H9 (cell line): ENCODE measurements at regions not wholly inside any gene's neighbourhood (a gene's known extent, or its start where the extent isn't known, plus 50 kb on each side); places are given as distances from the start of the nearest gene placed in this dataset.

Source experiments
- DNase-seq: peaks from one replicate; pipeline ENCODE4 v3.0.0-alpha.2; 2017
- H2AFZ ChIP-seq: one replicate; pipeline ENCODE4 v1.6.1; 2013; ENCODE audit warnings: mild to moderate bottlenecking, low read length, control low read depth, moderate library complexity
- H2AK5ac ChIP-seq: 2 replicates; pipeline ENCODE4 v1.6.1; 2013; ENCODE audit warnings: low read length, control low read depth, mixed read lengths; ENCODE audit not compliant: insufficient read length
- H2BK120ac ChIP-seq: one replicate; pipeline ENCODE4 v1.6.1; 2013; ENCODE audit warnings: low read depth, mild to moderate bottlenecking, low read length, control low read depth, inconsistent platforms; ENCODE audit not compliant: poor library complexity, severe bottlenecking
- H2BK12ac ChIP-seq: 2 replicates; pipeline ENCODE4 v1.6.1; 2013; ENCODE audit warnings: low read length, control low read depth, mixed read lengths, low read depth; ENCODE audit not compliant: insufficient read length
- H2BK15ac ChIP-seq: 2 replicates; pipeline ENCODE4 v1.6.1; 2013; ENCODE audit warnings: low read depth, low read length, control low read depth
- H2BK20ac ChIP-seq: one replicate; pipeline ENCODE4 v1.6.1; 2013; ENCODE audit warnings: low read depth, mild to moderate bottlenecking, low read length, control low read depth, inconsistent platforms; ENCODE audit not compliant: poor library complexity, severe bottlenecking
- H2BK5ac ChIP-seq: 2 replicates; pipeline ENCODE4 v1.6.1; 2013; ENCODE audit warnings: low read length, control low read depth, mixed read lengths; ENCODE audit not compliant: insufficient read length
- H3K14ac ChIP-seq: 2 replicates; pipeline ENCODE4 v1.6.1; 2013; ENCODE audit warnings: low read length, control low read depth; ENCODE audit not compliant: insufficient read depth
- H3K18ac ChIP-seq: 2 replicates; pipeline ENCODE4 v1.6.1; 2013; ENCODE audit warnings: low read depth, mild to moderate bottlenecking, mixed read lengths, low read length, control low read depth; ENCODE audit not compliant: insufficient read length
- H3K23ac ChIP-seq: 2 replicates; pipeline ENCODE4 v1.6.1; 2013; ENCODE audit warnings: low read length, control low read depth, mixed read lengths, low read depth; ENCODE audit not compliant: insufficient read length
- H3K23me2 ChIP-seq: 2 replicates; pipeline ENCODE4 v1.6.1; 2013; ENCODE audit warnings: low read depth, mild to moderate bottlenecking, mixed read lengths, low read length, control low read depth; ENCODE audit not compliant: insufficient read length, poor library complexity, severe bottlenecking
- H3K27ac ChIP-seq: 2 replicates; pipeline ENCODE4 v1.5.1; 2013; ENCODE audit warnings: low read length, control low read depth, mixed read lengths, low read depth; ENCODE audit not compliant: insufficient read length
- H3K27me3 ChIP-seq: 2 replicates; pipeline ENCODE4 v1.6.1; 2013; ENCODE audit warnings: low read length, control low read depth, inconsistent platforms; ENCODE audit not compliant: insufficient read depth
- H3K4ac ChIP-seq: 2 replicates; pipeline ENCODE4 v1.6.1; 2013; ENCODE audit warnings: low read depth, mild to moderate bottlenecking, control low read depth, inconsistent platforms, low read length, moderate library complexity
- H3K4me1 ChIP-seq: 2 replicates; pipeline ENCODE4 v1.6.1; 2013; ENCODE audit warnings: low read length, control low read depth, inconsistent platforms; ENCODE audit not compliant: insufficient read depth
- H3K4me2 ChIP-seq: 2 replicates; pipeline ENCODE4 v1.6.1; 2013; ENCODE audit warnings: low read length, control low read depth, mixed read lengths; ENCODE audit not compliant: insufficient read length, insufficient read depth
- H3K56ac ChIP-seq: 2 replicates; pipeline ENCODE4 v1.6.1; 2013; ENCODE audit warnings: low read depth, mild to moderate bottlenecking, mixed read lengths, low read length, control low read depth; ENCODE audit not compliant: insufficient read length
- H3K79me1 ChIP-seq: 2 replicates; pipeline ENCODE4 v1.6.1; 2013; ENCODE audit warnings: low read depth, mild to moderate bottlenecking, moderate library complexity, low read length, control low read depth, inconsistent platforms; ENCODE audit not compliant: insufficient read depth, poor library complexity, severe bottlenecking
- H3K79me2 ChIP-seq: 2 replicates; pipeline ENCODE4 v1.6.1; 2013; ENCODE audit warnings: low read length, control low read depth, inconsistent platforms; ENCODE audit not compliant: insufficient read depth
- H3K9ac ChIP-seq: 2 replicates; pipeline ENCODE4 v1.6.1; 2013; ENCODE audit warnings: low read length, control low read depth, mixed read lengths; ENCODE audit not compliant: insufficient read length; ENCODE audit errors: extremely low read depth
- H3K9me3 ChIP-seq: one replicate; pipeline ENCODE4 v1.6.1; 2013; ENCODE audit warnings: low read depth, low read length, inconsistent platforms; ENCODE audit not compliant: control insufficient read depth
- H3T11ph ChIP-seq: one replicate; pipeline ENCODE4 v1.6.1; 2013; ENCODE audit warnings: mild to moderate bottlenecking, low read length, control low read depth, inconsistent platforms
- H4K20me1 ChIP-seq: one replicate; pipeline ENCODE4 v1.6.1; 2013; ENCODE audit not compliant: control insufficient read depth, insufficient read length, insufficient read depth
- H4K5ac ChIP-seq: 2 replicates; pipeline ENCODE4 v1.6.1; 2013; ENCODE audit warnings: low read depth, mild to moderate bottlenecking, mixed read lengths, low read length, control low read depth; ENCODE audit not compliant: insufficient read length
- H4K8ac ChIP-seq: replicated peaks from 2 replicates; pipeline ENCODE4 v1.6.1; 2013; ENCODE audit warnings: low read length, control low read depth, mixed read lengths, low read depth; ENCODE audit not compliant: insufficient read length
- H4K91ac ChIP-seq: 2 replicates; pipeline ENCODE4 v1.6.1; 2013; ENCODE audit warnings: low read depth, mild to moderate bottlenecking, moderate library complexity, mixed read lengths, low read length, control low read depth; ENCODE audit not compliant: insufficient read length
- H3K27ac Mint-ChIP-seq, 3 experiments: 2 replicates in 2 of 3; 3 replicates in 1 of 3; pipeline ENCODE4 v1.8.0; 2020 to 2021; ENCODE audit warnings: mixed read lengths in 3 of 3, mild to moderate bottlenecking in 1 of 3, moderate library complexity in 1 of 3
- H3K27me3 Mint-ChIP-seq: 2 replicates; pipeline ENCODE4 v1.8.0; 2021; ENCODE audit warnings: low read depth, mild to moderate bottlenecking, moderate library complexity, mixed read lengths
- H3K36me3 Mint-ChIP-seq, 3 experiments: 2 replicates in 2 of 3; 3 replicates in 1 of 3; pipeline ENCODE4 v1.8.0; 2020 to 2021; ENCODE audit warnings: low read depth in 3 of 3, mixed read lengths in 3 of 3; ENCODE audit not compliant: insufficient read depth in 1 of 3
- H3K4me1 Mint-ChIP-seq, 2 experiments: 2 replicates each; pipeline ENCODE4 v1.8.0; 2020; ENCODE audit warnings: mixed read lengths in 2 of 2
- H3K4me3 Mint-ChIP-seq, 2 experiments: 2 replicates in 1 of 2; 3 replicates in 1 of 2; pipeline ENCODE4 v1.8.0; 2020 to 2021; ENCODE audit warnings: mild to moderate bottlenecking in 2 of 2, mixed read lengths in 2 of 2, moderate library complexity in 1 of 2
- H3K9me3 Mint-ChIP-seq, 2 experiments: 2 replicates in 1 of 2; 3 replicates in 1 of 2; pipeline ENCODE4 v1.8.0; 2020; ENCODE audit warnings: mild to moderate bottlenecking in 2 of 2, mixed read lengths in 2 of 2, moderate library complexity in 1 of 2
- WGBS: extraction: QIAGEN DNeasy Blood & Tissue Kit; methylation state at CpG from one replicate; pipeline ENCODE4 v1.1.7; 2013; ENCODE audit warnings: missing lambda C conversion rate, low lambda C conversion rate, mixed read lengths; ENCODE audit not compliant: insufficient read length; ENCODE audit errors: extremely low coverage; 5-methylcytosine and 5-hydroxymethylcytosine counted together
- TF ChIP-seq, protein P1 (sequence below): fragments of 200-600 bp; sonication (generic); conservative IDR thresholded peaks from 3 replicates; pipeline ENCODE4 v1.8.0; 2021; ENCODE audit warnings: antibody characterized with exemption, mild to moderate bottlenecking

DNA sequence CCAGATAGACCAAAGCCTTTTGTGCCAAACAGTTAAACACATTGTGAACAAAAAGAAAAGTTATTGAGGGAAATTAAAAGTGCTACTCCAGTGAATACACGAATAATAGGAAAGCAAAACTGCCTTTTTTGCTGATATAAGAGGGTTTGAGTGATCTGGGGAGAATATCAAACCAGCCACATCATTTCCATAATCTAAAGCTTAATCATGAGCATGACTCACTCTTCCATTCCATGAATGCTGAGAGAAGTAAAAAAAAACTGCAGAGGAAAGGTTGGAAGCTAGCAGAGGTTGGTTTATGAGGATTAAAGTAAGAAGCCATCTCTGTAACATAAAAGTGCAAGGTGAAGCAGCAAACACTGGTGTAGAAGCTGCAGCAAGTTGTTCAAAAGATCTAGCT lies 350.6 kb upstream of the NCAM2 start:
- H3K4ac ChIP-seq = no peak overlapping the region
- no peaks in the 10 kb centered on the region for H3K27me3 ChIP-seq
- H3K23ac ChIP-seq = no peak overlapping the region
- no peak overlapping the region for H2BK120ac ChIP-seq
- H2AFZ ChIP-seq = no peak overlapping the region
- no peaks in the 10 kb centered on the region for H3K4me1 ChIP-seq
- no peak overlapping the region for H4K8ac ChIP-seq
- H2AK5ac ChIP-seq = no peak overlapping the region
- H2BK15ac ChIP-seq = no peak overlapping the region
- no peak for DNase-seq
- H3K56ac ChIP-seq = no peak overlapping the region
- no peak overlapping the region for H2BK20ac ChIP-seq
- H3K9me3 ChIP-seq = peaks cover 14% of the 10 kb centered on the region
- Mint-ChIP-seq H3K4me1 (peaks cover 3 to 6% of the 10 kb centered on the region in 2 experiments; a peak in 1 of 4 replicates), H3K27ac (no peak overlapping the region), H3K4me3 (no peak overlapping the region), H3K9me3 (peaks cover 10 to 14% of the 10 kb centered on the region in 2 experiments; a peak in 3 of 5 replicates), H3K27me3 (no peaks in the 10 kb centered on the region), H3K36me3 (peaks cover 2 to 13% (median 9%) of the 10 kb centered on the region in 3 experiments; a peak in 6 of 7 replicates)
- no peak overlapping the region for H4K5ac ChIP-seq
- H3K18ac ChIP-seq = no peak overlapping the region
- H4K20me1 ChIP-seq = no peaks in the 10 kb centered on the region
- no peak overlapping the region for H3K4me2 ChIP-seq
- H3T11ph ChIP-seq = no peak overlapping the region
- H3K14ac ChIP-seq = no peak overlapping the region
- no peak overlapping the region for H2BK12ac ChIP-seq
- TF ChIP-seq, protein P1, sequence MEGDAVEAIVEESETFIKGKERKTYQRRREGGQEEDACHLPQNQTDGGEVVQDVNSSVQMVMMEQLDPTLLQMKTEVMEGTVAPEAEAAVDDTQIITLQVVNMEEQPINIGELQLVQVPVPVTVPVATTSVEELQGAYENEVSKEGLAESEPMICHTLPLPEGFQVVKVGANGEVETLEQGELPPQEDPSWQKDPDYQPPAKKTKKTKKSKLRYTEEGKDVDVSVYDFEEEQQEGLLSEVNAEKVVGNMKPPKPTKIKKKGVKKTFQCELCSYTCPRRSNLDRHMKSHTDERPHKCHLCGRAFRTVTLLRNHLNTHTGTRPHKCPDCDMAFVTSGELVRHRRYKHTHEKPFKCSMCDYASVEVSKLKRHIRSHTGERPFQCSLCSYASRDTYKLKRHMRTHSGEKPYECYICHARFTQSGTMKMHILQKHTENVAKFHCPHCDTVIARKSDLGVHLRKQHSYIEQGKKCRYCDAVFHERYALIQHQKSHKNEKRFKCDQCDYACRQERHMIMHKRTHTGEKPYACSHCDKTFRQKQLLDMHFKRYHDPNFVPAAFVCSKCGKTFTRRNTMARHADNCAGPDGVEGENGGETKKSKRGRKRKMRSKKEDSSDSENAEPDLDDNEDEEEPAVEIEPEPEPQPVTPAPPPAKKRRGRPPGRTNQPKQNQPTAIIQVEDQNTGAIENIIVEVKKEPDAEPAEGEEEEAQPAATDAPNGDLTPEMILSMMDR = no peak
- no peaks in the 10 kb centered on the region for H3K79me1 ChIP-seq
- no peak overlapping the region for H4K91ac ChIP-seq
- no peak overlapping the region for H2BK5ac ChIP-seq
- H3K9ac ChIP-seq = no peak overlapping the region
- WGBS = no CpG with 5 or more reads among the region's 1 CpG
- H3K23me2 ChIP-seq = no peaks in the 10 kb centered on the region
- H3K79me2 ChIP-seq = no peaks in the 10 kb centered on the region
- no peak overlapping the region for H3K27ac ChIP-seq
